Stimulated activated CD8-positive, alpha-beta memory T cell treated with anti-CD3 and anti-CD28 coated beads, Interleukin-2, amount 100 ng/mL, for 48 hours (primary cell): ENCODE measurements at regions not wholly inside any gene's neighbourhood (a gene's known extent, or its start where the extent isn't known, plus 50 kb on each side); places are given as distances from the start of the nearest gene placed in this dataset.
"Not testable (repeated sequence)": the region's sequence is repeated elsewhere in the genome, so short reads cannot be mapped to it uniquely, and the experiment has no call there.

Experiments used
- DNase-seq, 2 donors: peaks; one replicate each; pipeline ENCODE4 v3.0.0-alpha.2; 2020; ENCODE audit warnings: low read depth in 2 of 2

GRCh38 chr10:121268363-121268762 is 329.9 kb downstream of the FGFR2 start:
- DNase-seq: no peak

GRCh38 chr10:121268863-121269432 is 329.3 kb downstream of the FGFR2 start:
- DNase-seq: no peak

GRCh38 chr10:121270906-121271305 is 327.3 kb downstream of the FGFR2 start:
- no peak for DNase-seq

GRCh38 chr10:121276046-121276445 is 322.2 kb downstream of the FGFR2 start:
- DNase-seq: no peak

GRCh38 chr10:121276822-121277221 is 321.4 kb downstream of the FGFR2 start:
- DNase-seq: no peak

GRCh38 chr10:121278386-121278785 is 319.9 kb downstream of the FGFR2 start:
- DNase-seq: not testable (repeated sequence)

- no peak for DNase-seq
Observed at GRCh38 chr10:121281576-121281975, 316.7 kb downstream of the FGFR2 start.

- DNase-seq: no peak
Observed at GRCh38 chr10:121282264-121282663, 316.0 kb downstream of the FGFR2 start.

- no peak for DNase-seq
Observed at GRCh38 chr10:121282797-121283515, 315.3 kb downstream of the FGFR2 start.

GRCh38 chr10:121284936-121285335 is 313.3 kb downstream of the FGFR2 start:
- DNase-seq: no peak

- DNase-seq: no peak
Observed at GRCh38 chr10:121285406-121286196, 312.6 kb downstream of the FGFR2 start.

GRCh38 chr10:121288011-121288410 is 310.2 kb downstream of the FGFR2 start:
- no peak for DNase-seq

- DNase-seq: no peak
Observed at GRCh38 chr10:121288864-121289661, 309.2 kb downstream of the FGFR2 start.

- no peak for DNase-seq
Observed at GRCh38 chr10:121289800-121290199, 308.4 kb downstream of the FGFR2 start.

- no peak for DNase-seq
Observed at GRCh38 chr10:121290674-121291073, 307.6 kb downstream of the FGFR2 start.

GRCh38 chr10:121291376-121291775 is 306.9 kb downstream of the FGFR2 start:
- no peak for DNase-seq

- no peak for DNase-seq
Observed at GRCh38 chr10:121291823-121292222, 306.4 kb downstream of the FGFR2 start.

- no peak for DNase-seq
Observed at GRCh38 chr10:121292321-121292720, 305.9 kb downstream of the FGFR2 start.

GRCh38 chr10:121293110-121293509 is 305.1 kb downstream of the FGFR2 start:
- no peak for DNase-seq

- no peak for DNase-seq
Observed at GRCh38 chr10:121294630-121295029, 303.6 kb downstream of the FGFR2 start.

- no peak for DNase-seq
Observed at GRCh38 chr10:121296378-121296777, 301.9 kb downstream of the FGFR2 start.
